HepG2 (cell line): ENCODE measurements at regions not wholly inside any gene's neighbourhood (a gene's known extent, or its start where the extent isn't known, plus 50 kb on each side); places are given as distances from the start of the nearest gene placed in this dataset.

Experiments used
- ATAC-seq: fragments of 200-7000 bp; cut with Tn5 transposase; 3 replicates; pipeline ENCODE4 v1.9.1; 2020; ENCODE audit warnings: mild to moderate bottlenecking, moderate library complexity
- BruUV-seq: library from RNA; stranded (reverse); fragments of 400-500 nt; replicated peaks from 2 replicates; lab custom pipeline; 2021; lab: Mats Ljungman, UMichigan
- CTCF ChIA-PET: fragments of 300-600 bp; formaldehyde crosslinking; extraction: SDS; loops from one replicate; lab custom pipeline; 2021; ENCODE audit warnings: low total read pairs, inconsistent platforms, low intra/inter-chr PET ratio; lab: Yijun Ruan, JAX
- POLR2A ChIA-PET: fragments of 350-600 bp; sonication (Branson Sonifier 250); formaldehyde crosslinking; loops from one replicate; lab custom pipeline; 2020; ENCODE audit warnings: antibody characterized with exemption, inconsistent platforms; lab: Yijun Ruan, JAX
- DNase-seq: peaks from one replicate; pipeline ENCODE4 v3.0.0-alpha.2; 2015; ENCODE audit warnings: low spot score
- FAIRE-seq: peaks from 3 replicates; lab custom pipeline; 2011; peaks lifted over from hg19 to GRCh38; lab: Jason Lieb, UNC
- H2AFZ ChIP-seq: one replicate; pipeline ENCODE4 v1.6.1; 2011; ENCODE audit warnings: low read length, inconsistent platforms
- H3K27ac ChIP-seq: fragments of 300-600 bp; 3 replicates; pipeline ENCODE4 v1.8.0; 2011; ENCODE audit warnings: mixed run types, mild to moderate bottlenecking, mixed read lengths, low read length, inconsistent platforms; ENCODE audit not compliant: insufficient read depth; ENCODE audit errors: extremely low read length
- H3K27me3 ChIP-seq, 2 experiments: fragments of 200-600 bp in 1 of 2; 2 replicates in 1 of 2; 3 replicates in 1 of 2; pipeline versions ENCODE4 v1.6.0 to v1.8.0; 2011; ENCODE audit warnings: low read length in 2 of 2, mild to moderate bottlenecking in 2 of 2, moderate library complexity in 2 of 2, inconsistent platforms in 1 of 2; ENCODE audit not compliant: insufficient read depth in 2 of 2, control insufficient read depth in 1 of 2
- H3K36me3 ChIP-seq, 2 experiments: fragments of 200-600 bp in 1 of 2; replicated peaks in 1 of 2; 2 replicates in 1 of 2; 3 replicates in 1 of 2; pipeline versions ENCODE4 v1.5.1 to v1.8.0; 2011; ENCODE audit warnings: low read length in 2 of 2, inconsistent platforms in 1 of 2; ENCODE audit not compliant: insufficient read depth in 2 of 2, control insufficient read depth in 1 of 2
- H3K4me1 ChIP-seq: 2 replicates; pipeline ENCODE4 v1.5.1; 2012; ENCODE audit warnings: low read length, inconsistent platforms; ENCODE audit not compliant: insufficient read depth
- H3K4me2 ChIP-seq: 2 replicates; pipeline ENCODE4 v1.6.0; 2011; ENCODE audit warnings: low read depth, low read length, inconsistent platforms
- H3K4me3 ChIP-seq, 3 experiments: fragments of 200-600 bp in 1 of 3; sonication (generic), shearing (Covaris generic) in 1 of 3; replicated peaks in 1 of 3; 2 replicates each; pipeline ENCODE4 v1.5.1; 2011 to 2016; ENCODE audit warnings: low read length in 3 of 3, inconsistent platforms in 2 of 3, low read depth in 2 of 3, mild to moderate bottlenecking in 2 of 3, control low read depth in 1 of 3, mixed read lengths in 1 of 3; ENCODE audit not compliant: insufficient read depth in 1 of 3
- H3K79me2 ChIP-seq: one replicate; pipeline ENCODE4 v1.6.1; 2011; ENCODE audit warnings: low read length, inconsistent platforms; ENCODE audit not compliant: insufficient read depth
- H3K9ac ChIP-seq: 2 replicates; pipeline ENCODE4 v1.6.0; 2011; ENCODE audit warnings: mild to moderate bottlenecking, low read depth, low read length, inconsistent platforms; ENCODE audit not compliant: insufficient read depth
- H3K9me3 ChIP-seq: 2 replicates; pipeline ENCODE4 v1.5.1; 2012; ENCODE audit warnings: mild to moderate bottlenecking, low read length
- H4K20me1 ChIP-seq: 2 replicates; pipeline ENCODE4 v1.6.0; 2011; ENCODE audit warnings: inconsistent platforms, mild to moderate bottlenecking, low read length, moderate library complexity; ENCODE audit not compliant: insufficient read depth
- CBX5 ChIP-seq: sonication (generic); formaldehyde crosslinking; IDR thresholded peaks from 2 replicates; pipeline ENCODE4 v1.4.0; 2020; ENCODE audit warnings: missing genetic modification reagents, borderline replicate concordance
- ELF4 ChIP-seq: sonication (generic); formaldehyde crosslinking; IDR thresholded peaks from 2 replicates; pipeline ENCODE4 v1.5.0; 2020; ENCODE audit warnings: missing genetic modification reagents, mild to moderate bottlenecking, moderate library complexity, borderline replicate concordance
- JDP2 ChIP-seq: sonication (generic); formaldehyde crosslinking; IDR thresholded peaks from 2 replicates; pipeline ENCODE4 v1.8.1; 2022; ENCODE audit warnings: missing genetic modification reagents, borderline replicate concordance
- PBX2 ChIP-seq: IDR thresholded peaks from 2 replicates; pipeline ENCODE4 v1.6.1; 2016; ENCODE audit warnings: control low read depth
- PREB ChIP-seq: sonication (generic); formaldehyde crosslinking; IDR thresholded peaks from 2 replicates; pipeline ENCODE4 v1.4.0; 2020; ENCODE audit warnings: missing genetic modification reagents
- SALL1 ChIP-seq: sonication (generic); formaldehyde crosslinking; IDR thresholded peaks from 2 replicates; pipeline ENCODE4 v1.8.0; 2022; ENCODE audit warnings: mild to moderate bottlenecking, missing genetic modification reagents
- TBX3 ChIP-seq: fragments of 450-650 bp; IDR thresholded peaks from 2 replicates; pipeline ENCODE4 v1.6.1; 2017; ENCODE audit warnings: antibody characterized with exemption, mild to moderate bottlenecking, inconsistent platforms, borderline replicate concordance
- ZBTB46 ChIP-seq: sonication (generic); formaldehyde crosslinking; IDR thresholded peaks from 2 replicates; pipeline ENCODE4 v1.4.0; 2020; ENCODE audit warnings: mild to moderate bottlenecking, missing genetic modification reagents, borderline replicate concordance
- ZNF180 ChIP-seq: sonication (generic); formaldehyde crosslinking; IDR thresholded peaks from 2 replicates; pipeline ENCODE4 v1.4.0; 2020; ENCODE audit warnings: low read depth, missing genetic modification reagents, borderline replicate concordance
- ZNF33A ChIP-seq: sonication (generic); formaldehyde crosslinking; IDR thresholded peaks from 2 replicates; pipeline ENCODE4 v1.5.1; 2020; ENCODE audit warnings: missing genetic modification reagents, mild to moderate bottlenecking, moderate library complexity, borderline replicate concordance
- ZNF776 ChIP-seq: sonication (generic); formaldehyde crosslinking; IDR thresholded peaks from 2 replicates; pipeline ENCODE4 v1.4.0; 2020; ENCODE audit warnings: mild to moderate bottlenecking, missing genetic modification reagents
- WGBS: methylation state at CpG from one replicate; pipeline ENCODE4 v1.1.6; 2017; ENCODE audit warnings: low lambda C conversion rate; 5-methylcytosine and 5-hydroxymethylcytosine counted together
- in situ Hi-C: cut with HindIII; loops from 2 replicates; pipeline ENCODE4 v1.10.0; 2017; ENCODE audit warnings: low pct_unique_long_range_greater_than_20kb; ENCODE audit not compliant: extremely low pct_ligation_motif_present
- intact Hi-C: fragments of 100-400 bp; cut with micrococcal nuclease; formaldehyde crosslinking; loops from one replicate; pipeline ENCODE4 v1.10.0; 2022; ENCODE audit not compliant: unreplicated experiment
- TF ChIP-seq, protein P1 (sequence below): sonication (generic); formaldehyde crosslinking; IDR thresholded peaks from 2 replicates; pipeline ENCODE4 v1.4.0; 2020; ENCODE audit warnings: mild to moderate bottlenecking, missing genetic modification reagents, borderline replicate concordance
- TF ChIP-seq, protein P2 (sequence below): sonication (generic); formaldehyde crosslinking; IDR thresholded peaks from 2 replicates; pipeline ENCODE4 v1.9.0; 2021; ENCODE audit warnings: missing genetic modification reagents, mild to moderate bottlenecking, borderline replicate concordance

DNA sequence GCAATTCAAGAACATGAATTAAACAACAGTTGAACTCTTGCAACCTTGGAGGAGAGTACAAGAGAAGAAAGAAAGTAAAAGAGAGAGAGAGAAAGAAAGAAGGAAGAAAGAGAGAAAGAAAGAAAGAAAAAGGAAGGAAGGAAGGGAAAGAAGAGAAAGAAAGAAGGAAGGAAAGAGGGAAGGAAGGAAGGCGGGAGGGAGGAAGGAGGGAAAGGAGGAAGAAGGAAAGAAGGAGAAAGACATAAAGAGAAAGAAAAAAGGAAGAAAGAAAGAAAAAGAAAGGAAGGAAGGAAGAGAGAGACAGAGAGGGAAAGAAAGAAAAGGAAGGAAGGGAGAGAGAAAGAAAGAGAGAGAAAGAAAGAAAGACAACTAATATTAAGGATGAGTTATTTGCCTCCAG lies 1106.7 kb downstream of the TYW1 start (continued):
- TF ChIP-seq, protein P1, sequence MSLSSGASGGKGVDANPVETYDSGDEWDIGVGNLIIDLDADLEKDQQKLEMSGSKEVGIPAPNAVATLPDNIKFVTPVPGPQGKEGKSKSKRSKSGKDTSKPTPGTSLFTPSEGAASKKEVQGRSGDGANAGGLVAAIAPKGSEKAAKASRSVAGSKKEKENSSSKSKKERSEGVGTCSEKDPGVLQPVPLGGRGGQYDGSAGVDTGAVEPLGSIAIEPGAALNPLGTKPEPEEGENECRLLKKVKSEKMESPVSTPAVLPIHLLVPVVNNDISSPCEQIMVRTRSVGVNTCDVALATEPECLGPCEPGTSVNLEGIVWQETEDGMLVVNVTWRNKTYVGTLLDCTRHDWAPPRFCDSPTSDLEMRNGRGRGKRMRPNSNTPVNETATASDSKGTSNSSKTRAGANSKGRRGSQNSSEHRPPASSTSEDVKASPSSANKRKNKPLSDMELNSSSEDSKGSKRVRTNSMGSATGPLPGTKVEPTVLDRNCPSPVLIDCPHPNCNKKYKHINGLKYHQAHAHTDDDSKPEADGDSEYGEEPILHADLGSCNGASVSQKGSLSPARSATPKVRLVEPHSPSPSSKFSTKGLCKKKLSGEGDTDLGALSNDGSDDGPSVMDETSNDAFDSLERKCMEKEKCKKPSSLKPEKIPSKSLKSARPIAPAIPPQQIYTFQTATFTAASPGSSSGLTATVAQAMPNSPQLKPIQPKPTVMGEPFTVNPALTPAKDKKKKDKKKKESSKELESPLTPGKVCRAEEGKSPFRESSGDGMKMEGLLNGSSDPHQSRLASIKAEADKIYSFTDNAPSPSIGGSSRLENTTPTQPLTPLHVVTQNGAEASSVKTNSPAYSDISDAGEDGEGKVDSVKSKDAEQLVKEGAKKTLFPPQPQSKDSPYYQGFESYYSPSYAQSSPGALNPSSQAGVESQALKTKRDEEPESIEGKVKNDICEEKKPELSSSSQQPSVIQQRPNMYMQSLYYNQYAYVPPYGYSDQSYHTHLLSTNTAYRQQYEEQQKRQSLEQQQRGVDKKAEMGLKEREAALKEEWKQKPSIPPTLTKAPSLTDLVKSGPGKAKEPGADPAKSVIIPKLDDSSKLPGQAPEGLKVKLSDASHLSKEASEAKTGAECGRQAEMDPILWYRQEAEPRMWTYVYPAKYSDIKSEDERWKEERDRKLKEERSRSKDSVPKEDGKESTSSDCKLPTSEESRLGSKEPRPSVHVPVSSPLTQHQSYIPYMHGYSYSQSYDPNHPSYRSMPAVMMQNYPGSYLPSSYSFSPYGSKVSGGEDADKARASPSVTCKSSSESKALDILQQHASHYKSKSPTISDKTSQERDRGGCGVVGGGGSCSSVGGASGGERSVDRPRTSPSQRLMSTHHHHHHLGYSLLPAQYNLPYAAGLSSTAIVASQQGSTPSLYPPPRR (CRISPR knock-in tag): no peak
- TF ChIP-seq, protein P2, sequence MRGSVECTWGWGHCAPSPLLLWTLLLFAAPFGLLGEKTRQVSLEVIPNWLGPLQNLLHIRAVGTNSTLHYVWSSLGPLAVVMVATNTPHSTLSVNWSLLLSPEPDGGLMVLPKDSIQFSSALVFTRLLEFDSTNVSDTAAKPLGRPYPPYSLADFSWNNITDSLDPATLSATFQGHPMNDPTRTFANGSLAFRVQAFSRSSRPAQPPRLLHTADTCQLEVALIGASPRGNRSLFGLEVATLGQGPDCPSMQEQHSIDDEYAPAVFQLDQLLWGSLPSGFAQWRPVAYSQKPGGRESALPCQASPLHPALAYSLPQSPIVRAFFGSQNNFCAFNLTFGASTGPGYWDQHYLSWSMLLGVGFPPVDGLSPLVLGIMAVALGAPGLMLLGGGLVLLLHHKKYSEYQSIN (CRISPR knock-in tag): no peak
- no peak for TF ChIP-seq JDP2 (CRISPR knock-in tag)
- no peak for TF ChIP-seq SALL1
- no peak for TF ChIP-seq ZNF776 (CRISPR knock-in tag)
- TF ChIP-seq PBX2 (CRISPR knock-in tag): no peak

- 9% methylated on average over 11 of the region's 11 CpGs for WGBS
- POLR2A ChIA-PET: no interaction called here
- Histone ChIP-seq H3K79me2 (no peaks in the 10 kb centered on the region), H3K4me2 (no peak overlapping the region), H3K27ac (no peak overlapping the region), H3K27me3 (no peaks in the 10 kb centered on the region), H3K36me3 (no peaks in the 10 kb centered on the region), H3K4me3 (no peak overlapping the region), H3K9me3 (no peaks in the 10 kb centered on the region), H4K20me1 (no peaks in the 10 kb centered on the region), H3K4me1 (no peaks in the 10 kb centered on the region), H2AFZ (no peak overlapping the region), H3K9ac (no peak overlapping the region)
- CTCF ChIA-PET: no interaction called here
- no TSS peak for BruUV-seq
- no peak for DNase-seq
- ATAC-seq: no peak
- FAIRE-seq: no peak
- intact Hi-C loops (no loop called here), in situ Hi-C loops (no loop called here)
- TF ChIP-seq ZNF180 (CRISPR knock-in tag) (no peak), ZNF33A (CRISPR knock-in tag) (no peak), PREB (CRISPR knock-in tag) (no peak), TBX3 (no peak), ELF4 (CRISPR knock-in tag) (no peak), ZBTB46 (CRISPR knock-in tag) (no peak), CBX5 (no peak)
These were observed 1110.6 kb downstream of the TYW1 start for GRCh38 chr7:68107261-68107660.
